GM13976 (cell line): ENCODE measurements at regions not wholly inside any gene's neighbourhood (a gene's known extent, or its start where the extent isn't known, plus 50 kb on each side); places are given as distances from the start of the nearest gene placed in this dataset.

ENCODE experiments used
- DNase-seq: peaks from one replicate; pipeline ENCODE4 v3.0.0; 2012; ENCODE audit warnings: low spot score
- in situ Hi-C: fragments of 300-500 bp; cut with MboI; formaldehyde crosslinking; loops from one replicate; pipeline ENCODE4 v1.12.0; 2022; ENCODE audit warnings: low sequenced_read_pairs, mixed read lengths, inconsistent platforms; ENCODE audit not compliant: unreplicated experiment
- TF ChIP-seq, protein P1 (sequence below): IDR thresholded peaks from 2 replicates; pipeline ENCODE4 v1.5.1; 2012; ENCODE audit warnings: borderline replicate concordance, mild to moderate bottlenecking; ENCODE audit not compliant: insufficient read depth; ENCODE audit errors: extremely low read depth, missing control alignments, control extremely low read depth

DNA sequence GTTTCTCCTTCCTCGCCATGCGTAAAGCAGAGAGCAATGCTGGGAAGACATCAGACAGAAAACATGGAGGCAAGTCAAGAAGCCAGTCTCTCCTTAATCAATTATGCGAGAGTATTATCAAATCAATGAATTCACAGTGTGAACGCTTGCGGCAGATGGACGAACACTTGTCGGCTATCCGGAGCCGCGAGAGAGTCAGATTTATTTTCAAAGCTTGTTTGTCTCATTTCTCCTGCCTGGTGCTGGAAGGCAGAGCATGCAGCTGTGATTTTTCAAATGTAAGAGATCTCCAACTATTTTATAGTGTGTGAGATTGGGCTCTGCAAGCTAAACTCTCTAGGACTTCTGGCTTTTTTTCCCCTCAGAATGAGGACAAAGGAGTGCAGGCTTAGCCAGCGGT, 252.3 kb downstream of the SNX10 start:
- TF ChIP-seq, protein P1, sequence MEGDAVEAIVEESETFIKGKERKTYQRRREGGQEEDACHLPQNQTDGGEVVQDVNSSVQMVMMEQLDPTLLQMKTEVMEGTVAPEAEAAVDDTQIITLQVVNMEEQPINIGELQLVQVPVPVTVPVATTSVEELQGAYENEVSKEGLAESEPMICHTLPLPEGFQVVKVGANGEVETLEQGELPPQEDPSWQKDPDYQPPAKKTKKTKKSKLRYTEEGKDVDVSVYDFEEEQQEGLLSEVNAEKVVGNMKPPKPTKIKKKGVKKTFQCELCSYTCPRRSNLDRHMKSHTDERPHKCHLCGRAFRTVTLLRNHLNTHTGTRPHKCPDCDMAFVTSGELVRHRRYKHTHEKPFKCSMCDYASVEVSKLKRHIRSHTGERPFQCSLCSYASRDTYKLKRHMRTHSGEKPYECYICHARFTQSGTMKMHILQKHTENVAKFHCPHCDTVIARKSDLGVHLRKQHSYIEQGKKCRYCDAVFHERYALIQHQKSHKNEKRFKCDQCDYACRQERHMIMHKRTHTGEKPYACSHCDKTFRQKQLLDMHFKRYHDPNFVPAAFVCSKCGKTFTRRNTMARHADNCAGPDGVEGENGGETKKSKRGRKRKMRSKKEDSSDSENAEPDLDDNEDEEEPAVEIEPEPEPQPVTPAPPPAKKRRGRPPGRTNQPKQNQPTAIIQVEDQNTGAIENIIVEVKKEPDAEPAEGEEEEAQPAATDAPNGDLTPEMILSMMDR = no peak
- no peak for DNase-seq
- in situ Hi-C loops = no loop called here

GRCh38 chr7:26546508-26547053, 254.9 kb downstream of the SNX10 start:
- TF ChIP-seq, protein P1 = no peak
- no peak for DNase-seq
- in situ Hi-C loops = no loop called here

GRCh38 chr7:26547156-26547555, 255.5 kb downstream of the SNX10 start:
- no peak for DNase-seq
- in situ Hi-C loops = no loop called here
- TF ChIP-seq, protein P1 = no peak

DNA sequence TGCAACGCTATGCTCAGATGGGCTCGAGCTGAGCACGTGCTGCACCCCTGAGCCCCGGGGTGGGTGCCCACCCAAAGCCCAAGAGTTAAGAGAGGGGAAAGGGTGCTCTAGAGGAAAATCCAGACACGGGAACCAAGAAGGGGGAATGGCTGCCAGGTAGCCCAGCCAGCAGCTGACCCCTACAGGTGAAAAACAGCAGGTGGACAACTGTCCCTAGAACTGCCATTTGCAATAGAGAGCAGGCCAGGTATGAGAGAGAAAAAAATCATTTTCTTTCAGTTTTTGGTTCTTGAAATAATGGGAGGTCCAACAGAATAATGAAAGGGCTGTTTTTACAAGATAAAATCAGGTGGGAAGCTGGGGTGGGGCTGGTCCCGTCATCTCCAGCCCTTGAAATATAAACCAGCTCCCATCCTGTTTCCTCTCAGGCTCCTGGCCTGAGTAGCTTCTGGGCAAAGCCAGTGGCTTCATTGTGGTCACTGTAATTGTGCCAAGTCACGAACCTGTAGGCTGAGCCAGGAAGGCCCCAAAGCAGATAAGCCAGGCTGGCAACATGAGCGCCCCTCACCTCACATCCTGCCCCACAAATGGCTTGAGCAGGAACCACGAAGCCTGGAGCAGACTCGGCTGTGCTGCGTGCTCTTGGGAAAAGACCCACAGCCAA, 257.8 kb downstream of the SNX10 start:
- in situ Hi-C loops = no loop called here
- no peak for DNase-seq
- TF ChIP-seq, protein P1 = no peak

GRCh38 chr7:26550492-26550891, 258.8 kb downstream of the SNX10 start:
- in situ Hi-C loops = no loop called here
- TF ChIP-seq, protein P1 = no peak
- no peak for DNase-seq

DNA sequence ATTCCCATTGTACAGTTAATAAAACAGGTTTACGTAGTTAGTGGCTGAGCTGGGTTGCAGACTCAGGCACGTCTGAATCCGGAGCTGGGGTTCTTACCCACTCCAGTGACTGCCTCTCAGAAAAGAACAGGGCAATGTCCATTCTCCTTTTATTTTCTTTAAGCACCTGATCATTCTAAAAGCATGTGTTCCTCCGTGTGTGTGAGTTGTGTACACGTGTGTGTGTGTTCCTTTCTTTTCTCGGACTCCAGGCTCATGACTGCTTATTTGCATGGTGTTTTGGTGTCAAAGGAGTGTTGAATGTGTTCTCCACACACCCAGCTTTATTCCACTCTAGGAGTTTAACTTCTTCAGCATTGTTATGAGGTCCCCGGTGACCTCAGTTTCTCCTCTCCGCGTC, 260.1 kb downstream of the SNX10 start:
- TF ChIP-seq, protein P1 = no peak
- no peak for DNase-seq
- in situ Hi-C loops = no loop called here

GRCh38 chr7:26553128-26553527, 261.5 kb downstream of the SNX10 start:
- TF ChIP-seq, protein P1 = no peak
- in situ Hi-C loops = no loop called here
- no peak for DNase-seq
